ENCODE measurements at regions not wholly inside any gene's neighbourhood (a gene's known extent, or its start where the extent isn't known, plus 50 kb on each side); places are given as distances from the start of the nearest gene placed in this dataset.

GRCh38 chr13:105436943-105437342, 1098.5 kb downstream of the EFNB2 start (continued):
- TF ChIP-seq EP300 (IDR thresholded peaks at IDR 0.05; ENCODE audit: borderline replicate concordance in 1 of 2, low read depth in 2 of 2, low read length in 2 of 2) (no peak), CBX8 (IDR thresholded peaks at IDR 0.05; ENCODE audit: borderline replicate concordance, low read depth, low read length) (no peak), BACH1 (IDR thresholded peaks at IDR 0.05; ENCODE audit: low read length) (no peak)
